NK-92 treated with Interleukin-12 subunit alpha and Interleukin-12 subunit beta, amount 100 ng/mL, for 24 hours (cell line): ENCODE measurements at regions not wholly inside any gene's neighbourhood (a gene's known extent, or its start where the extent isn't known, plus 50 kb on each side); places are given as distances from the start of the nearest gene placed in this dataset.
"Not testable (repeated sequence)": the region's sequence is repeated elsewhere in the genome, so short reads cannot be mapped to it uniquely, and the experiment has no call there.

Experiments used
- DNase-seq: peaks from one replicate; lab custom pipeline; 2025; lab: John Stamatoyannopoulos, UW

DNA sequence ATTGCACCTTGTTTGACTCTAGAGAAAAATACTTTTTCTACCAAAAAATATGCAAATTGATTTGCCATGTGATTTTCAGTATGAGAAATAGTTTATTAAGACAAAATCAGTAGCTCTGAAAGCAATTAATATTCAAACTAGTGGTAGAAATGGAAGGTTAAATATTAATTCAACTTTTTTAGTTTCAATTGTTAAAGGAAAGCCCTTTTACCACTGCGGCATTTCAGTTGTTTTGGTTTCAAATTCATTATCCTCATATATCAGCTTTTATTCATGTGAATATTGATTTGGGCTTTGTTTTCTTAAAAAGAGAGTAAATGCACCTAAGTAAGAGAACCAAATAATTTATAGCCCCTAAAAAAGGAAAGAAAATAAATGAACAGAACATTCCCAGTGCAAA, 660.6 kb upstream of the CHD1 start:
- DNase-seq = no peak

DNA sequence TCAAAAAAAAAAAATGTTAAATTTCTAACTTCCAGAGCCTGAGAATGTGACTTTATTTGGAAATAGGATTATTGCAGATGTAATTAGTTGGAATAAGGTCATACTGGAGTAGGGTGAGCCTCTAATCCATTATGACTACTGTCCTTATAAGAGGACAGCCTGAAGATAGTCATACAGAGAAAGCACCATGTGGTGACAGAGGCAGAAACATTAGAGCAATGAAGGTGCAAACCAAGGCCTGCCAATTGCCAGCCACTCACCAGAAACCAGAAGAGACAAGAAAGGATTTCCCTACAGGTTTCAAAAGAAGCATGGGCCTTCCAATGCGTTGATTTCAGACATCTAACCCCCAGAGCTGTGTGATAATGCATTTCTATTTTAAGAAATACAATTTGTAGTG, 659.2 kb upstream of the CHD1 start:
- DNase-seq = no peak

DNA sequence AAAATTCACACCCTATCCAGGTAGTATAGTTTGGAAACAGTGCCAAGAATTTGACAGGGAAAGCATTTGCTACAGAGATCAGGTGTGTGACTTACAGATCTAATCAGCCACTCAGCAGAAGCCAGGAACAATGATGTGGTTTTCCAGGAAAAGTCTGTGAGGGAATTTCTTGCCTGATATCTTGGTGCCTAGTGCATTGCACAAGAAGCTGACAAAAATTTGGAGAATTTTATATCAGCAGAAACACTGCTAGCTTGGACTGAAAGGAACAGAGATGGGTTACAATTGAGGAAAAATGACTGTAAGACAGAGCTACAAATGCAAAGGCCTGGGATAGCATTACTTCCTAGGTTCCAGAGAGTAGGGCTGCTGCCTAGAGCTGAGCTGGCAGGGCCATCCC, 658.1 kb upstream of the CHD1 start:
- no peak for DNase-seq

DNA sequence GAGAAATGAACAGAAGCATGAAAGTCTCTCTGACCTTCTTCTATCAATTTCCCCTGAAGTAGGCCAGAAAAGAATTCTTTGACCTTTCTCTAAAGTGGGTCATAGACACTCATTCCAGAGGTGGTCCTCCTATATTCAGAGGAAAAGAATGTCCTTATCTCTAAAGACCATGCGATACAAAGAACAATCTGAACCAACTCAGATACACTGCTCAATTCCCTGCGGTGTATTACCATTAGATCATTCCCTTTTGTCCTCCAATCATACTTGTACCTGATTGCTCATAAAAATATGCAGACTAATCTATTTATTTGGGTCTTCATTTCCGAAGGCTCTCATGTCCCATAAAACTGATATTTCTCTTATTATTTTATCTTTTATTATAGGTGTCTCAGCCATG, 652.4 kb upstream of the CHD1 start:
- DNase-seq = not testable (repeated sequence)

DNA sequence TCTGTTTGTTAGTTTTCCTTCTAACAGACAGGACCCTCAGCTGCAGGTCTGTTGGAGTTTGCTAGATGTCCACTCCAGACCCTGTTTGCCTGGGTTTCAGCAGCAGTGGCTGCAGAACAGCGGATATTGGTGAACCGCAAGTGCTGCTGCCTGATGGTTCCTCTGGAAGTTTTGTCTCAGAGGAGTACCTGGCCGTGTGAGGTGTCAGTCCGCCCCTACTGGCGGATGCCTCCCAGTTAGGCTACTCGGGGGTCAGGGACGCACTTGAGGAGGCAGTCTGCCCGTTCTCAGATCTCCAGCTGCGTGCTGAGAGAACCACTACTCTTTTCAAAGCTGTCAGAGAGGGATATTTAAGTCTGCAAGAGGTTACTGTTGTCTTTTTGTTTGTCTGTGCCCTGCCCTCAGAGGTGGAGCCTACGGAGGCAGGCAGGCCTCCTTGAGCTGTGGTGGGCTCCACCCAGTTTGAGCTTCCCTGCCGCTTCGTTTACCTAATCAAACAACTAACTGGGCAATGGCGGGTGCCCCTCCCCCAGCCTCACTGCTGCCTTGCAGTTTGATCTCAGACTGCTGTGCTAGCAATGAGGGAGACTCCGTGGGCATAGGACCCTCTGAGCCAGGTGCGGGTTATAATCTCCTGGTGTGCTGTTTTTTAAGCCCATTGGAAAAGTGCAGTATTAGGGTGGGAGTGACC, 634.3 kb upstream of the CHD1 start:
- not testable (repeated sequence) for DNase-seq

DNA sequence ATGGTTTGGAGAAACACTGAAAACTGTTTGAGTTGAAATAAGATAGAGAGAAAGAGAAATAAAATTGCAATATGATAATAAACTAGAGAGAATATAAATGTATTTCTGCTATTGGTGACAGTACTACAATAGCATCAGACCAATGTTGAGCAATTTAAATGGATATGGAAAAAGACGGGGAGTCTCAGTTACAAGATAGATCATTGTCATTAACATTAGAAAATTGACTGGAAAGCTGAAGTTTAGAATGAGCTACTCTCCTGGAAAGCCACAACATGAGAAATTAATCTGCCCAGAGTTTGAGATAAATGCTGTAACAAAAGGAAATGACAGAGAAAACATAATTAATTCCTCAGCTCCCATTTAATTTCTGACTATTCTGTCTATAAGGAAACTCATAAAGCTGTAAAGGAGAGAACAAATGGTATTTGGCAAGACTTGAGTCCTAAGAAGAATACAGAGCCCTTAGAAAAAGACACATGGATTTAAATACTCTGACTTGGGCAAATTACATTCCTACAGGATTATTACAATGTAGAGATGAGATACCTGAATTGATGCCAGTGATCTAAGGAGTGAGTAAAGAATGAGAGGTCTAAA, 624.5 kb upstream of the CHD1 start:
- DNase-seq = no peak

DNA sequence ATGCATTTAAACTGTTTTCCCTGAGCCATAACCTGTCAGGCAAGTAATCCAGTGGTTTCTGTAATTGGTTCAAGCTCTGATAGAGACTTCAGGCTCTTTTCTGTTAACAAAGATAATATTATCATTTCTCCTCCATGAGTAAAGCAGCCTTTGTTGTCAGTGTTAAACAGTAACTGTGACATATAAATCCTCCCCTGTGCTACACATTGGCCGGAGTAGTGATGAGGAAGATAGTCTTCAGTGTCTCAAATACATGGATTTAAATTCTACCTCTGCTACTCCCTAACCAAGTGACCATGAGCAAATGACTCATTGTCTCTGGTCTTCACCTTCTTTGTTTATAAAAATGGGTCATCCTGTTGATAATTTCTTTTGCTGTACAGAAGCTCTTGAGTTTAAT, 615.5 kb upstream of the CHD1 start:
- DNase-seq = no peak

DNA sequence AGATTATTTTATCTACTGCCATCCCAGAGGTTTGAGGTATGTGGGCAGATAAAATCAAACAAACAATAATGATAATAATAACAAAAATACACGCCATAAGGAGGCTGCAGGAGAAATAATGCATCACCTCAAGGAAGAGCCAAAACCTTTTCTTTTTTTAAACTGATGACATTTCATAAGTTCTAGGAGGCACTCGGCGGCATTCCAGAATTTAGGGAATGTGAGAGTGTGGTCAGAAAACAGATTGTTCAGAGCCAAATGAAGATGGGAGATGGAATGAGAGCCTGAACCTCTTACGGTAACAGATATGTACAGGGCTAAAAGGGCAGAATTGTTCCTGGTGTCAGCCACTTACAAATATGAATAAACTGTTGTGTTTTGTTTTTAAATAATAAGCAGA, 615.0 kb upstream of the CHD1 start:
- DNase-seq = no peak

DNA sequence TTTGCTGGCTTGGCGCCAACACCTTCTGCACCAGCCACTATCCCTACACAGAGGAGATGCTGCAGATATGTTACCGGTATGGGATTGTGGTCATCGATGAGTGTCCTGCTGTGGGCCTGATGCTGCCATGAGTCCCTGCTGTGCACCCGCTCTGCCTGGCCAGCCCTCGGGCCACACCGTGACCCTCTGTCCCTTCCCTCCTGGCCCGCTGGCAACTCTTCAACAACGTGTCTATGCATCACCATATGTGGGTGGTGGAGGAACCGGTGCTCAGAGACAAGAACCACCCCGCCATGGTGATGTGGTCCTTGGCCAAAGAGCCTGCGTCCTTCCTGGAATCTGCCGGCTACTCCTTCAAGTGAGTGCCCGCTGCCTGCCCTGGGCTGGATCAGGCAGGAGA, 605.4 kb upstream of the CHD1 start:
- not testable (repeated sequence) for DNase-seq

DNA sequence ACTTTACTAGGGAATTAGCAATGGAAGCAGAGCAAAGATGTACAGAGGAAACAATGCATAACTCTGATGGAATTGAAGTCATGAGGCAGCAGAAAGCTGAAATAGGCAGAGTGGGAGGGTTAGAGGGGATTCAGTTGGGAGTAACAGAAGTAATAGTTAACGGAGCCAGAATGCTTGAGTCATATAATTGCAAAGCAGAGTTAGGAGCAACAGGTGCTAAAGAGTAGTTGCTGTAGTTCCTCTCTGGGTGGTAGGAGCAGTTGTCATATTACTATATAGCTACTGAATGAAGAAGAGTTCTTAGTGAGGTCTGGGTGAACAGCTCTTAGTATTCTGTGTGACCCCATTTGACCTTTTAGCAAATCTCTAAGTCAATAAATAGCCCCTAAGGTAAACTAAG, 592.9 kb upstream of the CHD1 start:
- DNase-seq = not testable (repeated sequence)

DNA sequence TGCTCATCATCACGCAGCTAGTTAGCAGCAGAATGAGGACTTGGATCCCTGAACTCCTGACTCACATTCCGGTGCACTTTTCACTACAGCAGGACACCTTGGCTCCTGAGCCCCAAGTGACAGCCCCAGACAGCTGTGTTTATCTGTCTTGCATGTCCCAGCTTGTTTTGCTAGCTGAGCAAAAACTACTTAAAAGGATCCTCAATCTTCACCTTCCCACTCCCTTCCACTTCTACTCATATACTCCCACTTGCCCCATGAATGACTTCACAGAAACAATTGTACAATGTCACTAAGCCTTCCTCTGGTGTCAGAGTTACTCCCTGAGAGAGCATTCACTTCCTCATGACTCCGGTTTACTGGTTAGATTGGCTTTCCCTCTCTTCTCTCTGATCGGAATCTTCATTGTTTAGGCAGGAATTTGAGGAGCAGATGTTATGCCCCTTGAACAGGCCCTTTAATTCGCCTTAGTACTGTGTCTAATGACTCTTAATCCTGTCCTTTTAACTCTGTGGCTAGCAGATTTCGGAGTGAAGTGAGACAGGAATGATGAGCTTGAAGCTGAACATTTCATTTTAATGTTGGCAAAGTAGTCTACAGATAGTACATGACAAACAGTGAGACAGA, 587.2 kb upstream of the CHD1 start:
- not testable (repeated sequence) for DNase-seq

DNA sequence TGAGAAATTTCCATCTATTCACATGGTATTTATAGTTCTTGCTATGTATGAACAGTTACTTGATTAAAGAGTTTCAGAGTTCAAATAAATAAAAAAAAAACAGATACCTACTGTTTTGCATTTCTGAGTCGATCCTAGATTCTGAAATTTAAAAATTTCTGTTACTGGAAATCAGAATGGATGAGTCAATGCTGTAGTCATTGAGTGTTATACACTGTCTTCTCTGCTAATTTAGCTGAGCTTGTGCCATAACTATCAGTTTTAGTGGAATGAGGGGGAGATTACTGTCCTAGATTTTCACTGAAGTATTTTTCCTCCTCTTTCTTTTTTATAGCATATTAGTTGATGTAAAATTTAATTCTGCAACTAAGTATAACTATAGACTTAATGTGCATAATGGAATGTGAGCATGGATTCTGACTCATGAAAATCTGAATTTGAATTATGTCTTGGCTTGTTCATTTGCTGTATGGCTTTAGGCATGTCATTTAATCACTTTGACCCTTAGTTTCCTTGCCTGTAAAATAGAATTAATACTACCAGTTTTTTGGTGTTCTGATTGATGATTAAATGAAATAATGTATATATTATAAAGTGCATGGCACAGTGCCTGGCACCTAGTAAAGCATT, 581.5 kb upstream of the CHD1 start:
- not testable (repeated sequence) for DNase-seq

DNA sequence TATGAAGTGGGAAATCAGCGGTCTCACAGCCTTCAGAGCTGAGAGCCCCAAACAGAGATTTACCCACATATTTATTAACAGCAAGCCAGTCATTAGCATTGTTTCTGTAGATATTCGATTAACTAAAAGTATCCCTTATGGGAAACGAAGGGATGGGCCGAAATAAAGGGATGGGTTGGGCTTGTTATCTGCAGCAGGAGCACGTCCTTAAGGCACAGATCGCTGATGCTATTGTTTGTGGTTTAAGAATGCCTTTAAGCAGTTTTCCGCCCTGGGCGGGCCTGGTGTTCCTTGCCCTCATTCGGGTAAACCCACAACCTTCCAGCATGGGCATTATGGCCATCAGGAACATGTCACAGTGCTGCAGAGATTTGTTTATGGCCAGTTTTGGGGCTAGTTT, 580.3 kb upstream of the CHD1 start:
- not testable (repeated sequence) for DNase-seq

DNA sequence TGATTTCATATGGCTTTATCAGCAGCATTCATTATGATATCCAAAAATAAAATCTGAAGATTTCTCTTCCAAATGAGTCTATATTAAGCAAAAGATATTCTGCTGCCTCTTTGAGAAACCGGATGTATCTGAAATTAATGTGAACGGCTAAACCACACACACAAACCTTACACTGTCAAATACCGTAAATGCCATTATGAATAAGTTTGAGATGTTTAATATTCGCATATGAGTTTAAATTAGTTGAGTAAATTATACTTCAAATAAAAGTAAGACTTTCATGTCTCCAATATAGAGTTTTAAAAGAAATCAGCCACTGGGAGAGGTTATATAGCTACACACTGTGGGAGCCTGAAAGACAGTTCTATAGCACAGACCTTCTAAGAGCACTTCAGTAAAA, 566.6 kb upstream of the CHD1 start:
- not testable (repeated sequence) for DNase-seq

DNA sequence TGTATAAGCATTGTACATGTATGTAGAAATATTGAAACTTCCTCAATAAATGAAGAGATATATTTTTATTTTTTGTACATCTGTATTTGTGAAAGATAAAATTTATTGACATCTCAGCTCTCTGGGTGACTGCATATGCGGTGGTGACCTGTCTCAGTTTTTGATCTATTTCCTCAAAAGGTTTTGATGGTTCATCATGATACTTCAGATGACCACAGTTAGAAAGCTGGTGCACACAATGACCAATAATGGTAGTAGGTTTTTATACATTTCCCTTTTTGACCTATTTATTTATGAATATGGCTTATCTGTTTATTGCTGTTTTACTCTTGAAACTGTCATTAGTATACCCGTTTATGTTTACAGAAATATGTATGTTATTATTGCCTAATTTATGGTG, 549.6 kb upstream of the CHD1 start:
- not testable (repeated sequence) for DNase-seq

DNA sequence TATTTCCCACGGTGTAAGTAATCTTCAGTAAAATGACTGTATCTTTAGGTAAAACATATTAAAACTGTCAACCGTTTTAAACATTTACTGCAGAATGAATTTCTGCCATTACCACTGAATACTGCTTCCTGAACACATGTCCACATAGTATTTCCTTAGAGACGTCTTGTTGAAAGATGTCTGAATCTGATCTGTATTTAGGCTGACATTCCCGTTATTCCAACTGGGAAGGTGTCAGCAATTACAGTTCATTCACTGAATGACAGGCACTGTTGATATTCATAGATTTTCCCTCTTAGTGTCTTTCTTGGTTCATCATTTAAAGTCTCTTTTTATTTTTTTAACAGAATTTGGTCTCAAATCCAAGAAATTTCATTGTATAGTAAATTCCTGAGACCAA, 544.5 kb upstream of the CHD1 start:
- DNase-seq = not testable (repeated sequence)

DNA sequence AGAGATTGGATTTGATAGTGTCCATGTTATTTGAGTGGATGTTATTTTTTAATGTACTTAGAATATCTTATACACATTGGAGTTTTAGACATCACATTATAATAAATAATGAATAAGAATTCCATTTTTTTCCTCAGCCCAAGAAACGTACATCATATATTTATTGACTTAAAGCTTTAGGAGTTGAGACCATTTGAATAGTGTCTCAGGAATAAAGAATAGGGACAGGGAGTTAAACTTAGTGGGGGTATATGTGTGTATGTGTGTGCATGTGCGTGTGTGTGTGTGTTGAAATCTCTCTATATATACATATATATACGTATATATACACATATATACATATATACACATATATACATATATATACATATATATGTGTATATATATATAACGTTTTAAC, 542.9 kb upstream of the CHD1 start:
- DNase-seq = not testable (repeated sequence)

DNA sequence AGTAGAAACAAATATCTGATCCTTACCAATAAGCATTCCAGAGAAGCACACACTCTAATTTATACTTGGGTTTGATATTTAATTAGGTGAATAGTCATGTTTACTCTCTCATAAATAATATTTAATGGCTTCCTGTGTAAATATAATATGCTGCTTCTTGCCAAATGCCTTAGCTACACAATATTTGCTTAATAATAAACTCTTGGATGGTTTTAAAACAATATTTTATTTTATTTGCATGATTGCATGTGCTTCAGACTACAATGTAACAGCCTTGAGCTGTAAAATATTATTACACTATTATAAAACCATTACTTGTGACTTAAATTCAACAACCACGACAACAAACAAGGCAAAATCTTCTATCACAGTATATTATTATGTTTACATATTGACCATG, 542.4 kb upstream of the CHD1 start:
- DNase-seq = not testable (repeated sequence)

DNA sequence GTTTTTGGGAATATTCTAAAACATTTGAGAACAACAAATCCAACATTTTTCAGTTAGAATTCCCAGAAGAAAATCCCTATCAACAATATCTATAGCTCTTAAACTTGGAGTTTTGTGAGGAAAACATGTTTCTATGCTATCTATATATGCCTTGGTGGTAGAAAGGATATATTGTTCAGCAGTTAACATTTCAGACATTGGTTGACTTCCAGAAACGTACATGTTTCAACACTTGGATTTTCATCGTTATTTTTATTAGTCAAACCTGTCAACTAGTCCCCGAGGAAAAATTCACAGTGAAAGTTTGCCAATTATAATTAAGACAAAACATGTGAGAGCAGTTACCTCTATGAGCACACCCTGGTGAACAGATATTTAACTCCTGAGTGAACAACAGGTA, 541.8 kb upstream of the CHD1 start:
- not testable (repeated sequence) for DNase-seq

DNA sequence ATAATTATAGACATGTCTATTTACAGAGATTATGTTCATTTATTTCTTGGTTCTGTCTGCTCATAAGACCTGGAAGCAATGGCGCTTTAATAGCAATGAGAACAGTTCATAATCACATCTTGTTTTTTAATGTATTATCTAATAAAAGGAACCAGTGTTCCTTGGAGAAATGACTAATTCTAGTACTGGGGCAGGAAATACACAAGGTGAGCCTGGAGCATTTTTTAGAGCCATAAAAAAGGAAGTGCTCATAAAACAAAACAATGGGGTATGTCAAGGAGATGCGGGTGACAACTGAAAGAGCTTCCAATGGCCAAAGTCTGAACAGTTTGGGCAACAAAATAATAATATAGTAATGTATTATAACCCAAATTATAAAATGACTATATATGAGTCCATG, 531.9 kb upstream of the CHD1 start:
- no peak for DNase-seq

DNA sequence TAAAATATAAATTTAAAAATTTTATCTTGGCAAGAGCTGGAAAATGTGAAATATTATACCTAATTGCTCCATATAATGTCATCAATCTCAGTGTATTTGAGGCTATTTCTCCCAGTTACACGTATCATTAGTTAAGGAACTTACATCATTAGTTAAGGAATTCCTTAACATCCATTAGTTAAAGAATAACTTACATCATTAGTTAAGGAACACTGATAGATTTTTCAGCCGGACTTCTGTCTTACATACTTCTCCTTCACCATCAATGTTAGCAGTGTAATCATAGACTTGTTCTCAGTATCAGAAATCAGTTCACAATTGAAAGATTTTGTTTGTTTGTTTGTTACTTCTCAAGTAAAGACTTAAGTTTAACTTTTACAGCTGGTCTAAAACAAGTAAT, 524.4 kb upstream of the CHD1 start:
- DNase-seq = no peak

DNA sequence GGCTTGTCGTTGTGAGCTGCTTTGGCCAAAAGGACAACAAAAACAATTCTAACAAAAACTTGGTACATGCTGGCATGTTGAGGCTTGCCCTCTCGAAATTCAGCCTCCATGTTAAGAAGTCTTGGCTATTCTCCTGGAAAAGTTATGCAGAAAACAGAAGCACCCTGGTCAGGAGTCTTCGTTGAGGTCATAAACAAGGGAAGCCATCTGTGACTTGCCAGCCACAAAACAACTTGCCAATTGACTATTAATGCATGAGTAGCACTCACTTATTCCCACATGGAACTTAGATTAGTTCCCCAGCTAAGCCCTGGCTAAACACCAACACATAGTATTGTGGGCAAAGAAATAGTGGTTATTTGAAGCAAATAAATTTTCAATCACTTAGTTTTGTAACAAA, 521.0 kb upstream of the CHD1 start:
- no peak for DNase-seq

DNA sequence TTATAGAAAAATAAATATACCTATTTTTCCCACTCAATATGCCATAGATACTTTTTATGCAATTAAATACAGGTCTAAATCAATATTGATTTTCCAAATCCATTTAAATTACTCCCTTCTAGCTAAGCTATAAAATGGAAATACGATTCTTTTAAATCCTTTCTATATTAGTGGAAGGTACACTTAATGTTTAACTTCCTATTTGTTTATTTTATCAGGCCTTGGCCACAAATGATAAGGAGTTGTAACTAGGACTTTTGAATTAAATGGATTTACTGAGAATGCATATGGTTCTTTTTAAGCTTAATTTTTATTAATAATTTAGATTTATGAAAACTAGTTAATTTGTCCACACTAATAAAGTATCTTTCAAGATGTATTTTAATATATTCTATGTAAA, 517.0 kb upstream of the CHD1 start:
- DNase-seq = no peak
